Stimulated activated CD8-positive, alpha-beta memory T cell treated with anti-CD3 and anti-CD28 coated beads, Interleukin-2, amount 100 ng/mL, for 48 hours (primary cell): ENCODE measurements at regions not wholly inside any gene's neighbourhood (a gene's known extent, or its start where the extent isn't known, plus 50 kb on each side); places are given as distances from the start of the nearest gene placed in this dataset.

ENCODE experiments used
- DNase-seq, 2 donors: peaks; one replicate each; pipeline ENCODE4 v3.0.0-alpha.2; 2020; ENCODE audit warnings: low read depth in 2 of 2

- no peak for DNase-seq
These were observed 63.0 kb downstream of the NCOR2 start for GRCh38 chr12:124504273-124505000.

DNA sequence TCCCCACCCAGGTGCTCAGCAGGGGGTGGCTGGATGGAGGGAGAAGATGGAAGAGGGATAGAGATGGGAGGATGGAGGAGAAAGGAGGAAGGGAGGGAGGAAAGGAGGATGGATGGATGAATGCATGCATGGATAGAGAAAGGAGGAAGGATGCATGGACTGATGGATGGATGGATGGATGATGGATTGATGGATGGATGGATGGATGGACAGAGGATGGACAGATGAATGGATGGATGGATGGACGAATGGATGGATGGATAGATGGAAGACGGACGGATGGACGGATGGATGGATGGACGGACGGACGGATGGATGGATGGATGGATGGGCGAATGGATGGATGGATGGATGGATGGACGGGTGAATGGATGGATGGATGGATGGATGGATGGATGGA, 64.1 kb downstream of the NCOR2 start:
- no peak for DNase-seq

DNA sequence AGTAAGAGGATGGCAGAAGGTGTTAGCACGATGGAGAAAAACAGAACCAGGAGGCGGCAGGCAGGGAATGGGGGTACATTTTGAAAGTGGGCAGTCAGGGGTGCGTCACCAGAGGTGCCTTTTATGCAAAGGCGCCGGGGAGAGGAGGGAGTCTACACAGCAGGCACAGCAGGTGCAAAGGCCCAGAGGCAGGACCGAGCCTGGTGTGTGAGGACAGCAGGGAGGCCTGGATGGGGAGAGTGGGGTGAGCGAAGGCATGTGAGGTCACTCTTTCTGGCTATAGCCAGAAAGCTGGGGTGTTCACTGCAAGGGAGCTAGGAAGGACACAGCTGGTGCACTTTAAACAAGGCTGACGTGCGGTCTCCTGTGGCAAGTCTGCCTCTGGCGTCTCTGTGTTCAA, 65.0 kb downstream of the NCOR2 start:
- no peak for DNase-seq

GRCh38 chr12:124501827-124502226, 65.6 kb downstream of the NCOR2 start:
- DNase-seq: no peak

DNA sequence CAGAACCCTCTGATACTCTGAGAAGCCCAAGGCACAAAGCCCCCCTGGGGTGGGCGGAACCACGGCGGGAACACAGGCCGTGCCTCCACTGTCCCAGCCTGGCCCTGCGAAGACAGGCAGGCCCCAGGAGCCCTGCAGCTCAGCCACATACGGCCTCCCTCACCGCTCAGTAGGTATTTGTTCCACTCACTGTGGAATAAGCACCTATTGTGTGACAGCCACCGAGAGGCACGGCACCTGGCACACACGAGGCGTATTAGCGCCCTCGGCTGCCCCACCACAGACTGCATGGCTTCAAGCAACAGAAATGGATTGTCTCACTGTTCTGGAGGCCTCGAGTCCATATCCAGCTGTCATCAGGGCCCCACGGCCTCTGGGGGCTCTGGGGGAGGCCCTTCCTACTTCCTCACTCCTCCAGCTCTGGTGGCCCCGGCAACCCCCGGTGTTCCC, 66.3 kb downstream of the NCOR2 start:
- no peak for DNase-seq

DNA sequence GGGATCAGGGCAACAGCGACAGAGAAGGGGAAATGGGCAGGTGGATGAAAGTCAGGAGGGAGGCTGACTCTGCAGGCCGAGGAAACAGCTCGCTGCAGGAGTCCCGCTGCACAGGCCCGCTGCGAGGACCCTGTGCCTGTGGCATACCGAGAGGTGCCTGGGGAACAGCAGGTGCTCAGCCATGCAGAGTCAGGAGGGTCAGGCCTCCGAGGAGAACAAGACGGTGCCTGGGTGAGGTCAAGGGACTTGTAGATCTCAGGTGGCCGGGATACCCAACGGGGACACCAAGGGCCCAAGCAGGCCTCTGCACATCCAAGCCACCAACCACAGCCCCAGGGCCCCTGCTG, 67.5 kb downstream of the NCOR2 start:
- no peak for DNase-seq

GRCh38 chr12:124499190-124499753, 68.1 kb downstream of the NCOR2 start:
- no peak for DNase-seq

GRCh38 chr12:124498275-124499189, 68.9 kb downstream of the NCOR2 start:
- no peak for DNase-seq

GRCh38 chr12:124497658-124498057, 69.8 kb downstream of the NCOR2 start:
- DNase-seq: no peak

GRCh38 chr12:124497039-124497438, 70.4 kb downstream of the NCOR2 start:
- no peak for DNase-seq

DNA sequence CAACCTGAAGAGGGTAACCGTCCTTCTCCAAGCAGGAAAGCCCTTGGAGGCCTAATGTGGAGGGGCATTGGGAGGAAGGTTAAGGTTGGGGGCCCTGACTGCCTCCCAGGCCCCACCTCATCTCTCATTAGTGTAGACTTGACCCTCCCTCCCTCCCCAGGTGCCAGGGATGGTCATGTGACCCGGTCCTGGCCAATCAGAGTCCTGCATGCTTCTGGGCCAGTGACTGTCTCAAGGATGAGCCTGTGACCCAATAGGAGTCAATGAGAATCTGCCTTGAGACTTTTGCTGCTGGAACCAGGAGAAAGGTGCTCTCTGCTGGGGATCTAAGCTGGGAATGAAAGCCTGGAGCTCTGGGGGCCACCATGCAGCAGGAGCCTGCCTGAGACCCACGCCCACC, 70.8 kb downstream of the NCOR2 start:
- DNase-seq: no peak

GRCh38 chr12:124495194-124495983, 72.0 kb downstream of the NCOR2 start:
- DNase-seq: no peak

DNA sequence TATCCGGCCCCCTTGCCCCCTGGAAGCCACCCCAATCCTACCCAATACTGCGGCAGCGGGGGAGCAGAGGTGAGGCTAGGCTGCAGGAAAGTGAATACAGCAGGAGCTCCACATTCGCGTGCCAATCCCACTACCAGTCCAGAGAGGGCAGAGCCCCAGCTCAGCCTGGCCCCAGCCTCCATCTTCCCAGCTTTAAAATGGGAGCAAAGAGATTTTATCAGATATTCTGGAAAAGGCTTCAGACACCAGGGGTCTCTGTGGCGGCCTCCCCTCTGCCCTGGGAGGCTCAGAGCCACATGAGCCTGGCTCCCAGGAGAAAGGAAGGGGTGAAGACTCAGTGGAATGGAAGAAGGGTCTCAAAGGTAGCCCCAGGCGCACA, 72.7 kb downstream of the NCOR2 start:
- DNase-seq: no peak

- DNase-seq: peak; percentile 48 to 66
These were observed 73.3 kb downstream of the NCOR2 start for GRCh38 chr12:124493809-124494750.

DNA sequence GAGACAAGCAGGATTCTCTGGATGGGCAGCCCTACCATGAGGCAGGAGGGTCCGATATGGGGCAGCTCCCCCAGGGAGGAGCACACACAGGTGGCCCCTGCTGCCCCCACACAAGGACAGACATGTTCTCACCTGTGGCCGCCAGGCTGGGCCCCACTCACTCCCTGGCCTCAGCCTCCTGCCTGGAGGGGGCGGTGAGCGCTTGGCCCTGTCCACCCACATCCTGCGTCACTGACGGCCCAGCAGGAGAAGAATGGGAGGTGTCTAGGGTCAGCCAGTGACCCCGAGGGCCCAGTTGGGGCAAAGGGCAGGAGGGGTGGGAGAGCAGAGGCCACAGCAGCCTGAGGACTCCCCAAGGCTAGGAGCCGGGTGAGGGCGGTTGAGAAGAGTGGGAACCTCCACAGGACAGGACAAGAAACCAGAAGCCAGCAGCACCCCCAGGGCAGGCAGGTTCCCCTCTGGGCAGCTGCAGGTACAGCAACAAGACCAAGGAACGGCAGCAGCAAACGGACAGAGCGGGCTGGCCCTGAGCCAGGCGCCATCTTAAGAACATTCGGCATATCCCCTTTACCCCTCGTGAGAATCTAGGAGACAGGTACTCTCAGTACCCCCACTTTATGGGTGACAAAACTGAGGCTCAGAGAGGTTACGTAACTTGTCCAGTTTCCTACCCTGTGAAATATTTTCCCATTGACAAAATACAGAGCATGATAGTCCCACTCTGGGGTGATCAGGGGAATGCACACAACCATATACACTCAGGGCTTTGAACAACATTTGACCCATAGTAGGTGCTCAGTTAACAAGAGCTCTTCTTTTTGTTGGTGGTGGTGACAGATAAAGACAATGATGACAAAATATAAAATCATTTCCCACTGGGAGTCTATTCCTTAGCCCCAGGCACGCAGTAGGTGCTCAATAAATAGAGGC, 74.3 kb downstream of the NCOR2 start:
- DNase-seq: no peak

- no peak for DNase-seq
These were observed 75.5 kb downstream of the NCOR2 start for GRCh38 chr12:124491856-124492420.

- DNase-seq: no peak
These were observed 76.1 kb downstream of the NCOR2 start for GRCh38 chr12:124491310-124491709.

DNA sequence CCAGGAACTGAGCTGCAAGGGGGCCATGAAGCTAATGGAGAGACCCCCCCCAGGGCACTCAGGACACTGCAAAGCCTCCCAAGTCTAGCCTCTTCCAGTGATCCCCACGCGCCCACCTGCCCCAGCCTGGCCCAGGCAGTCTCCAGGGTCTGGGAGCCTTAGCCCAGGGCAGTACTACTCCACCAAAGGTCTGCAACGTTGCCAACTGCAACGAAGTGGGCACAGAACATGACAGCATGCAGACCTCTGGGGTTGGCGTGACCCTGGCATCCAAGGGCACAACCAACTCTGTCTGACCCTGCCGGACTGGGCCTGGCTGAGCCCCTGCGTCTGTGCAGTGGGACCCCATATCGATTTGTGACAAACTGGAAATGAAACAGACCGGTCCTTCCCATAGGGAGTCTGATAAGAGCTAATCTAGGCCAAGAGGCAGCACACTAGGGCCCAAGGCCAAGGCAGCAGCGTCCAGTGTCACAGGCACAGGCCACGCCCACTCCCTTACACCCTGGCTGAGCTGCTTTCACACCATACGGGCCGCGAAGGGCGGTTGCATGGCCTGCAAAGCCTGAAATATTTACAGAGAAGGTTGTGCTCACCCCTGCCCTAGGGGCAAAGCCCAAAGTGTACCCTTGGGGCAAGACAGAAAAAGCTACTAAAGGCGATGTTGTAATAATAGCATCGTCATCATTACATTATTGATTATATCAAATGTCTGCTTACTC, 76.7 kb downstream of the NCOR2 start:
- no peak for DNase-seq
